ENCODE measurements at regions not wholly inside any gene's neighbourhood (a gene's known extent, or its start where the extent isn't known, plus 50 kb on each side); places are given as distances from the start of the nearest gene placed in this dataset.
"Not testable (repeated sequence)": the region's sequence is repeated elsewhere in the genome, so short reads cannot be mapped to it uniquely, and the experiment has no call there.

GRCh38 chr13:44682416-44682815 lies 106.3 kb upstream of the TSC22D1 start:
- 47% methylated on average over 3 of the region's 35 CpGs for WGBS (ENCODE audit: insufficient coverage, low coverage, missing lambda C conversion rate)
- H2AFZ ChIP-seq (ENCODE audit: low read depth, low read length); in situ Hi-C loops (cut with MboI); H3K79me2 ChIP-seq (ENCODE audit: control insufficient read depth, insufficient read depth, low read length); H3K9me3 ChIP-seq (replicated peaks; ENCODE audit: control insufficient read depth, insufficient read depth, low read depth, low read length); H3K27ac ChIP-seq (ENCODE audit: extremely low read depth, low read depth, low read length); H3K36me3 ChIP-seq (ENCODE audit: control insufficient read depth, insufficient read depth, low read length); BruUV-seq (replicated peaks); H3K27me3 ChIP-seq (ENCODE audit: control insufficient read depth in 2 of 2, insufficient read depth in 2 of 2, low read length in 2 of 2); FAIRE-seq; H3K9me1 ChIP-seq (ENCODE audit: control insufficient read depth, insufficient read depth, low read length); H3K4me1 ChIP-seq (replicated peaks in 1 of 2; ENCODE audit: control insufficient read depth in 2 of 2, insufficient read depth in 2 of 2, low read length in 2 of 2); intact Hi-C loops (cut with micrococcal nuclease); H4K20me1 ChIP-seq (replicated peaks; ENCODE audit: control insufficient read depth, insufficient read depth, low read length); H3K4me3 ChIP-seq; DNase-seq (ENCODE audit: extremely low read depth in 1 of 4, low spot score in 3 of 4); ATAC-seq; POLR2A ChIA-PET; H3K9ac ChIP-seq (ENCODE audit: insufficient read depth in 1 of 2, low read depth in 2 of 2, low read length in 2 of 2); H3K4me2 ChIP-seq (ENCODE audit: insufficient read depth, low read length); CTCF ChIA-PET (ENCODE audit: low intra/inter-chr PET ratio): not testable (repeated sequence)

DNA sequence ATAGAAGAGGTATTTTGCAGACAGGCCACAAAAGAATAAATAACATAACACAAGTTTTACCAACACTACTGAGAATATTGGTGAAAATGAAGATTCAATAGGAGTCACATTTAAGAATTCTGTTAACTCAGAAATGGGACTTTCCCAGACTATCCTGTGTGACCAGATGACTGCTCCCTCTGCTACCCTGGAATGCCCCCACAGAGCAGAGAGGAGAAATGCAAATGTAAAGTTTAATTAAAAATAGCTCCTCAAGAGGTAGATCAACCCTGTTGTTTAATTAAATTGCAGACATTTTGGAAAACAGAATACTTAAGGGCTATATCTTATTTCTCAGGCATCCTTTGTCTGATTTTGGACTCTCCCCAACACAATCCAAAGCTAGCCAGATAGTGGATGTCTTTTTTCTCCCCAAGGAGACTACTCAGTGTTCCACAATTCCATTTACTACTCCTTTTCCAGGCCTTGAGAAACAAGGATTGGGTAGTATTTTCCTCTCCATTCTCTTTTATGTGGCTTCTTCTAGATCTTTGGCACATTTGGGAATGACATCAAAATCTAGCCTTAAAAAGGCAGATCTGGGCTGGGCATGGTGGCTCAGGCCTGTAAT lies 104.7 kb upstream of the TSC22D1 start:
- FAIRE-seq (no peak), DNase-seq (ENCODE audit: extremely low read depth in 1 of 4, low spot score in 3 of 4) (no peak), ATAC-seq (no peak)
- CTCF ChIA-PET (ENCODE audit: low intra/inter-chr PET ratio): no interaction called here
- no peaks in the 10 kb centered on the region for H3K36me3 ChIP-seq (ENCODE audit: control insufficient read depth, insufficient read depth, low read length)
- no peaks in the 10 kb centered on the region for H4K20me1 ChIP-seq (replicated peaks; ENCODE audit: control insufficient read depth, insufficient read depth, low read length)
- no peak overlapping the region for H3K27ac ChIP-seq (ENCODE audit: extremely low read depth, low read depth, low read length)
- H3K79me2 ChIP-seq (ENCODE audit: control insufficient read depth, insufficient read depth, low read length): no peaks in the 10 kb centered on the region
- H3K4me2 ChIP-seq (ENCODE audit: insufficient read depth, low read length): no peak overlapping the region
- intact Hi-C loops (cut with micrococcal nuclease) (no loop called here), in situ Hi-C loops (cut with MboI) (no loop called here)
- H3K9me1 ChIP-seq (ENCODE audit: control insufficient read depth, insufficient read depth, low read length): no peaks in the 10 kb centered on the region
- POLR2A ChIA-PET: no interaction called here
- no TSS peak for BruUV-seq (replicated peaks)
- H3K9ac ChIP-seq (ENCODE audit: insufficient read depth in 1 of 2, low read depth in 2 of 2, low read length in 2 of 2): no peak overlapping the region
- H3K4me3 ChIP-seq: no peak overlapping the region
- H3K9me3 ChIP-seq (replicated peaks; ENCODE audit: control insufficient read depth, insufficient read depth, low read depth, low read length): no peaks in the 10 kb centered on the region
- no peak overlapping the region for H2AFZ ChIP-seq (ENCODE audit: low read depth, low read length)
- no peaks in the 10 kb centered on the region; a peak in 1 of 5 replicates for H3K4me1 ChIP-seq (replicated peaks in 1 of 2; ENCODE audit: control insufficient read depth in 2 of 2, insufficient read depth in 2 of 2, low read length in 2 of 2)
- H3K27me3 ChIP-seq (ENCODE audit: control insufficient read depth in 2 of 2, insufficient read depth in 2 of 2, low read length in 2 of 2): no peaks in the 10 kb centered on the region; a peak in 1 of 5 replicates
- no peak for TF ChIP-seq NR2F6 (CRISPR knock-in tag; IDR thresholded peaks at IDR 0.05)
- no peak for TF ChIP-seq EGR1 (conservative IDR thresholded peaks at IDR 0.05)
- TF ChIP-seq, protein P1, sequence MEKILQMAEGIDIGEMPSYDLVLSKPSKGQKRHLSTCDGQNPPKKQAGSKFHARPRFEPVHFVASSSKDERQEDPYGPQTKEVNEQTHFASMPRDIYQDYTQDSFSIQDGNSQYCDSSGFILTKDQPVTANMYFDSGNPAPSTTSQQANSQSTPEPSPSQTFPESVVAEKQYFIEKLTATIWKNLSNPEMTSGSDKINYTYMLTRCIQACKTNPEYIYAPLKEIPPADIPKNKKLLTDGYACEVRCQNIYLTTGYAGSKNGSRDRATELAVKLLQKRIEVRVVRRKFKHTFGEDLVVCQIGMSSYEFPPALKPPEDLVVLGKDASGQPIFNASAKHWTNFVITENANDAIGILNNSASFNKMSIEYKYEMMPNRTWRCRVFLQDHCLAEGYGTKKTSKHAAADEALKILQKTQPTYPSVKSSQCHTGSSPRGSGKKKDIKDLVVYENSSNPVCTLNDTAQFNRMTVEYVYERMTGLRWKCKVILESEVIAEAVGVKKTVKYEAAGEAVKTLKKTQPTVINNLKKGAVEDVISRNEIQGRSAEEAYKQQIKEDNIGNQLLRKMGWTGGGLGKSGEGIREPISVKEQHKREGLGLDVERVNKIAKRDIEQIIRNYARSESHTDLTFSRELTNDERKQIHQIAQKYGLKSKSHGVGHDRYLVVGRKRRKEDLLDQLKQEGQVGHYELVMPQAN (IDR thresholded peaks at IDR 0.05; ENCODE audit: borderline replicate concordance): no peak
- no peak for TF ChIP-seq ELK3 (CRISPR knock-in tag; IDR thresholded peaks at IDR 0.05)
- no peak for TF ChIP-seq STAT6 (CRISPR knock-in tag; IDR thresholded peaks at IDR 0.05)
- no peak for TF ChIP-seq ATF1 (CRISPR knock-in tag; IDR thresholded peaks at IDR 0.05)
- no peak for TF ChIP-seq ATF1 (tag; IDR thresholded peaks at IDR 0.05)
- no peak for TF ChIP-seq NFIX (CRISPR knock-in tag; IDR thresholded peaks at IDR 0.05; ENCODE audit: low read depth)
- no peak for TF ChIP-seq ZNF75A (CRISPR knock-in tag; IDR thresholded peaks at IDR 0.05)
- no peak for TF ChIP-seq FUS (optimal IDR thresholded peaks at IDR 0.05; ENCODE audit: low read depth, low read length)
- no peak for TF ChIP-seq SMAD3 (CRISPR knock-in tag; conservative IDR thresholded peaks at IDR 0.05)
- TF ChIP-seq ZFP36 (IDR thresholded peaks at IDR 0.05; ENCODE audit: low read depth, low read length, partially characterized antibody): no peak
